ENCODE measurements at regions not wholly inside any gene's neighbourhood (a gene's known extent, or its start where the extent isn't known, plus 50 kb on each side); places are given as distances from the start of the nearest gene placed in this dataset.
"Not testable (repeated sequence)": the region's sequence is repeated elsewhere in the genome, so short reads cannot be mapped to it uniquely, and the experiment has no call there.

- 79 to 90% (median 83%) methylated on average over 7 of the region's 7 CpGs for WGBS, 4 donors
- DNase-seq = no peak
- Histone ChIP-seq H3K27ac (no peak overlapping the region), H3K4me1 (replicated peaks in 1 of 2) (no peaks in the 10 kb centered on the region), H3K36me3 (replicated peaks in 1 of 2) (no peaks in the 10 kb centered on the region), H3K4me3 (no peak overlapping the region), H3K27me3 (no peaks in the 10 kb centered on the region), H3K9me3 (replicated peaks in 1 of 3) (no peaks in the 10 kb centered on the region)
- TF ChIP-seq CTCF (IDR thresholded peaks at IDR 0.05) = no peak
- no peak for TF ChIP-seq POLR2A (IDR thresholded peaks at IDR 0.05)
- intact Hi-C loops (cut with DNase I) = no loop called here
Observed at GRCh38 chr1:245056913-245057312, 97.9 kb upstream of the KIF26B start.

- H3K27ac ChIP-seq; H3K27me3 ChIP-seq; H3K4me1 ChIP-seq (replicated peaks in 1 of 2); intact Hi-C loops (cut with DNase I); H3K36me3 ChIP-seq (replicated peaks in 1 of 2); DNase-seq; H3K9me3 ChIP-seq (replicated peaks in 1 of 3); H3K4me3 ChIP-seq: not testable (repeated sequence)
- WGBS, 4 donors = 94 to 100% (median 99%) methylated on average over 5 of the region's 5 CpGs
Observed at GRCh38 chr1:245056296-245056695, 98.5 kb upstream of the KIF26B start.

- Histone ChIP-seq H3K9me3 (replicated peaks in 1 of 3) (no peaks in the 10 kb centered on the region), H3K4me1 (replicated peaks in 1 of 2) (no peaks in the 10 kb centered on the region), H3K36me3 (replicated peaks in 1 of 2) (no peaks in the 10 kb centered on the region), H3K4me3 (no peak overlapping the region), H3K27ac (no peak overlapping the region), H3K27me3 (no peaks in the 10 kb centered on the region)
- 44 to 92% (median 69%) methylated on average over 3 to 4 of the region's 4 CpGs for WGBS, 4 donors
- no peak for DNase-seq
- no peak for TF ChIP-seq POLR2A (IDR thresholded peaks at IDR 0.05)
- TF ChIP-seq CTCF (IDR thresholded peaks at IDR 0.05) = no peak
- intact Hi-C loops (cut with DNase I) = no loop called here
Observed at GRCh38 chr1:245055752-245056151, 99.0 kb upstream of the KIF26B start.

GRCh38 chr1:245054507-245055270 is 100.1 kb upstream of the KIF26B start:
- no peaks in the 10 kb centered on the region for H3K9me3 ChIP-seq (replicated peaks in 1 of 3)
- DNase-seq = no peak
- no peak for TF ChIP-seq POLR2A (IDR thresholded peaks at IDR 0.05)
- TF ChIP-seq CTCF (IDR thresholded peaks at IDR 0.05) = no peak
- no peaks in the 10 kb centered on the region for H3K4me1 ChIP-seq (replicated peaks in 1 of 2)
- no peaks in the 10 kb centered on the region for H3K27me3 ChIP-seq
- WGBS, 4 donors = 83 to 94% (median 86%) methylated on average over 11 of the region's 11 CpGs
- intact Hi-C loops (cut with DNase I) = no loop called here
- no peak overlapping the region for H3K4me3 ChIP-seq
- H3K36me3 ChIP-seq (replicated peaks in 1 of 2) = no peaks in the 10 kb centered on the region
- H3K27ac ChIP-seq = peak overlapping the region in 1 of 5 donors; percentile 20

GRCh38 chr1:245054105-245054504 is 100.7 kb upstream of the KIF26B start:
- intact Hi-C loops (cut with DNase I) = no loop called here

More at GRCh38 chr1:245054105-245054504, 100.7 kb upstream of the KIF26B start:
- no peak overlapping the region for H3K27ac ChIP-seq
- H3K27me3 ChIP-seq = no peaks in the 10 kb centered on the region
- no peaks in the 10 kb centered on the region for H3K9me3 ChIP-seq (replicated peaks in 1 of 3)
- no peak for TF ChIP-seq CTCF (IDR thresholded peaks at IDR 0.05)
- TF ChIP-seq POLR2A (IDR thresholded peaks at IDR 0.05) = no peak
- no peak overlapping the region for H3K4me3 ChIP-seq
- H3K4me1 ChIP-seq (replicated peaks in 1 of 2) = no peaks in the 10 kb centered on the region
- WGBS, 4 donors = 72 to 84% (median 78%) methylated on average over 7 of the region's 7 CpGs
- no peak for DNase-seq
- H3K36me3 ChIP-seq (replicated peaks in 1 of 2) = no peaks in the 10 kb centered on the region

Measured in adrenal gland (tissue), 9 donors.